DMS53 treated with DMSO at 0.1 percent for 48 hours (cell line): ENCODE measurements at regions not wholly inside any gene's neighbourhood (a gene's known extent, or its start where the extent isn't known, plus 50 kb on each side); places are given as distances from the start of the nearest gene placed in this dataset.
"Not testable (repeated sequence)": the region's sequence is repeated elsewhere in the genome, so short reads cannot be mapped to it uniquely, and the experiment has no call there.

Experiments
- DNase-seq: peaks from one replicate; lab custom pipeline; 2025; ENCODE audit not compliant: unreplicated experiment; lab: John Stamatoyannopoulos, UW

DNA sequence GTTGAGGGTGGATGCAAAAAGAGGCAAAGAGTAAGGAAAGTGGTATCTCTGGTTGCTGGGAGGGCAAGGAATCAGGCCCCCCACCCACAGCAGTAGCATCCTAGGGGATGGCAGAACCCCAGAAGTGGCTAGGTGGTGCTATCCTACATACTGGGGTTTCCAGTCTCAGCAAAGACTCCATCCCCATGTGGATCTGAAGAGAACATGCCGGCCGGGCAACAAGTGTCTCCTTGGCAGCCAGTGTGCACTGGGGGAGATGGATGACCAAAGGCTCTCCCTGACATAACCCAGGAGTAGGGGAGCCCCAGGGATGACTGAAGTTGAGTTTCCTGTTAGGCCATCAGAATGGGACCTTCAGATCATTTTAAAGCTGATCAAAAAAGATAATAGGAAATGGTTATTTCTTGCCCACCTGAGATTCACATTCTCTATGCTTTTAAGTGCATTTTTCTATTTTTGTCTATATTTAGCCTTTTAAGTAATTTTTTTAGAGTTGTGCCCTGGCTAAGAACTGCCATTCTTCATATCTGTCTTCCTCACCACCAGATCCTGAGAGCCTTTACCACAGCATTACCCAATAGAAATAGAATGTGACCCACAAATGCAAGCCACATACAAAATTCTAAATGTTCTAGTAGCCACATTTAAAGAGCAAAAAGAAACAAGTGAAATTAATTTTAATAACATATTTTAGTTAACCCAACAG lies 78.7 kb upstream of the SMIM23 start:
- DNase-seq, result no peak

DNA sequence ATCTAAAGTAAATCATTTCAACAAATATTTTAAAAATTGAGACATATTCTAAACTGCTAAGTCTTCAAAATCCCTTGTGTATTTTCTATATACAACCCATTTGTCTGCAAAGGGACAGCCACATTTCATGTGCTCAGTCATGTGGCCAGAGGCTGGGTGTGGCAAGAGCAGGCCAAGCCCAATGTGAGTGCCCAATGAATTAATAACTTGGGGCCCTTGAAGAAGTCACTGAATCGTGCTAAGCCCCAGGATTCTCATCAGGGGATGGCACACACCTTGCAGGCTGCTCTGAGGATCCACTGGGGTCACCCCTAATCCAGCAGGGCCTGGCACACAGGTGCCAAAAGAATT lies 78.2 kb upstream of the SMIM23 start:
- DNase-seq, result no peak

DNA sequence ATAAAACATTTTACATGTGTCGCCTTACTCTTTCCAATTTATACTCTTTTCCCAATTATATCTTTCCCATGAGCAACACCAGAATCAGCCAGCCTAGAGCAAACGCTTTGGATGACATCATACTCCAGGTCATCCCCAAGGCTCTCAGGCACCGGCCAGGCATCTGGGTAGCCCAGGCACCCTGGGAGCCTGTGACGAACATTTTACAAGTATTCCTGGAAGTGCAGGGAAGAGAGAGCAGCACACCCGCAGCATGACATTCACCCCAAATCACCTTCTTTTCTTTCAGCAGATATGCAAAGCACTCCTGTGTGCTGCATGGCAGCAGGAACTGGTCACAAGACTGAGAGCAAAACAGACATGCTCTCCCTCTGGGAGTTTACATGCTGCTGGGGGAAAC lies 75.7 kb upstream of the SMIM23 start:
- DNase-seq, result no peak

DNA sequence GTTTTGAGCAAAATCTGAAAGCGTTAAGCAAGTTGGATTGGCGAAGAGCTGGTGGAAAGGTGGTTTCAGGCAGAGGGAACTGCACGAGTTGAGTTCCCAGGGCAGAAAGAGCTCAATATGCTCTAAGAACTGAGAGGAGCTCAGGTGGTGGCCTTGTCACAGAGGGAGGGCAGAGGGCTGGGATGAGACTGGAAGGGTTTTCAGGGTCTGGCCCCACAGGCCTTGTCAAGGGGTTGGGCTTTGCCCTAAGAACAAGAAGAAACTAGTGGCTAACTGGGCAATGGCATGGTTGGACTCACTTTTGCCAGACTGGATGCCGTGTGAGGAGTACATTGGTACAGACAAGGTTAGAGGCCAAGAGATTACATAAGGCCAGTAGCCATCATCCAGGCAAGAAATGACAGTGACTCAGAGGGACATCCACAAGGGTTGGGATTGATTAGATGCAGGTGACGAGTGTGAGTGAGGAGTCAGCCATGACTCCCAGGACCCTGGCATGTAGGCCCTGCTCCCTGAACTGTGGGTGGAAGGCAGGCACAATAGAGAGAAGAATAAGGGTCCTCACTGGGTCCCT lies 75.1 kb upstream of the SMIM23 start:
- DNase-seq, result no peak

DNA sequence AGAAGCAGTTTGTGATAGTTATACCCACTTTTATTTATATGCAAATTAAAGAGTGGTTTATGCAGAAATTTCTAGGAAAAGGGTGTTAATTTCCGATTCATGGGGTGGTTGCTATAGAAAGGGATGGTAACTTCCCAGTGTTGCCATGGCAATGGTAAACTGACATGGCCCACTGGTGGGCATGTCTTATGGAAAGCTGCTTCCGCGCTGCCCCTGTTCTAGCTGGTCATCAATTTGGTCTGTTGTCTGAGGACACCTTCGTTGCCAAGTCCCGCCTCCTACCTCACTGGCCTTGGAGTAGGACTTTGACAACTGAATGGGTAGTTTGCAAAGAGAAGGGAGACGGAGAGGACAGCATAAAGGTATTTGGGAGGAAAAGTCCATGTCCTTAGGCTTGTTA lies 74.0 kb upstream of the SMIM23 start:
- DNase-seq, result no peak

DNA sequence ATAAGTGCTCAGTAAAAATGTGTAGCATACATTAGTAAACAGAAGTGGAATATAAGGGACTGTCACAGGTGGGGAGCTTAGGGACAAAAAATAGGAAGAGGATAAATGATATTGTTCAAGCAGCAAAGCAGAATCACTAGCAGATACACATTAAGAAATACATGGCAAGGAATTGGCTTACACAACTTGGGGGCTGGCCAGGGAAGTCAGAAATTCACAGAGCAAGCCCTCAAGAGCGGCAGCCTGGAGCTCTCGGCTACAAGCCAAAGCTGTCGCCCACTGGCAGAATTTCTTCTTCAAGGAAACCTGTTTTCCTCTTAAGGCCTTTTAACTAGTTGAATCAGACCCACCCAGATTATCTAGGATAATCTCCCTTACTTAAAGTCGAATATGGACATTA lies 73.0 kb upstream of the SMIM23 start:
- DNase-seq, result no peak

DNA sequence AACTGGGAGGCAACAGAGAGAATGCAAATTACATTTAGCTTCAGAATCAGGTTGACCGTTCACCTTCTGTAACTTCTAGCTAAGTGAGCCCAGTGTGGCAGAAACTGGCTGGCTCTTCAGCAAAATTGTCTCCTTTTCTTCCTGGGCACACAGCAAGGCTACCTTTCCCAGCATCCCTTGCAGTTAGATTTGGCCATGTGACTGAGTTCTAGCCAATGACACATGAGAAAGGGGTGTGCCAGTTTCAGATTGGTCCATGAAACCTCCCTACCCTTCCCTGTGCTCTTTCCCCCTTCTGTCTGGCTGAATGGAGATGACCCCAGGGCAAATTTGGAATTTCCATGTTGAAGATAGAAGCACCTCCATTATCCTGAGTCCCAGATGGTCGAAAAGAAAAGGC lies 72.5 kb upstream of the SMIM23 start:
- DNase-seq, result no peak

DNA sequence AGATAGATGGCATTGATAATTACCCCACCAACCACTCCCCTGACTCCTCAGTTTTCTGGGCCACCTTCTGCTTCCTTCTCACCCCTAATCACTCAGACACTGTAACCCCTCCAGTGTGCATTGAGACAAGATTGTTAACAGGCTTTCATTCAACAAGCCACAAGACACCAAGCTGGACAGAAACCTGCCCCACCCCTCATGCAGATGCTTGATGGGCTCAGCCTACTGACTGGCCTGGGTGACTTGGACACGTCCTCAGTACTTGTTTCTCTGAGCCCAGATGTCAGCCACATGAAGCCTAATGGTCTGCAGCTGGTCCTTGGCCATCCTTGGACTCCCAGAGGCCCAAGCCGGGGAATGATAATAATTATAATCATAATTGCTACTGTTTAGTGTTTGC lies 71.4 kb upstream of the SMIM23 start:
- no peak for DNase-seq

DNA sequence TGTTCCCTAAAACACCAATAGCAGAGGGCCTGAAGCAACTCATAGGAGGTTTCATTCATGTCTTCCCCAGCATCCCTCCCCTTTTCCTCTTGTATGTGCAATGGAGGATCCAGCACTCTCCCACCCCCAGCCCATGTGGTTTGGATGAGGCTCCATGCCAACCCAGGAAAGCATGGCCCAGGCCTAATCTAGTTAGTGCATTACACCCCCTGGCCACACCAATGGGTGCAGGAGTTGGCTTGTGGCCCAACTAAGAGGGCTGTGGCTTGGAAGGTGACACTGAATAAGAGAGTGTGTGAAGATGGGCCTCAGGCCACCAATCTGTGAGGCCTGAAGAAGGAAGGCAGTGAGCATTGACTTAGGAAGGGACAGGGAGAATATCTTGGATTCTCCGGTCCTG lies 70.8 kb upstream of the SMIM23 start:
- no peak for DNase-seq

DNA sequence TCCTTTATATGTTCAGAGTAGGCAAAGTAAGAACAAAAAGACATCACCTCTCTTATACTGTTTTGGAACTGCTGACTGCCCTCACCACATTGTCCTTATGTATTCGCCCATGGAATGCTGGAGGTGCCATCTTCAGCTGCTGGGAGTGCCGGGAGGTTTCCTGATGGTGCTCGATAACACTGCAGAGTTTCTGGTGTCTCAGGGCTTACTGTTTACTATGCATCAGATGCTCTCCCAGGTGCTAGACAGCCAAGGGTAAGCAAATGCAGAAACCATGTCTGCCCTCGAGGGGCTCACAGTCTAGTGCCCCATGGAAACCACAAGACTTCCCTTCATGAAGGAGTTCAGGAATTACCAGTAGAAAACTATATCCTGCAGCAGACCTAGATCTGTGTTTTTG lies 70.1 kb upstream of the SMIM23 start:
- no peak for DNase-seq

DNA sequence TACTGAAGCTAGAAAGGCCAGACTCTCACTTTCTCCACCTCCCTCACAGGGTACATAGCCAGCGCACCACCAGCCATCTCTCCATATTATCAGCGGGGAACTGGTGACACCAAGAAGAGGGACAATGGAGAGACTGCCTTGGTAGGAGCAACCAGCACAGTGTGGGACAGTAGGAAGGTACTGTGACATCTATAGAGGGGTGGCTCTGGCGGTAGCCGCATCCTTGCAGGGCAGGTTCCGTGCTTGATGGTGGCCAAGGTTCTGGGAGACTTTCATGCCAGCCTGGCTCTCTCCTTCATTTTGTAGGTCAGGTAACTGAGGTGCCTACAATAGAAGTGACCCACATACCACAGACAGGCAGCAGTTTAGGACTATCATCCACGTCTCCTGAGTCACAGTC lies 65.5 kb upstream of the SMIM23 start:
- no peak for DNase-seq

DNA sequence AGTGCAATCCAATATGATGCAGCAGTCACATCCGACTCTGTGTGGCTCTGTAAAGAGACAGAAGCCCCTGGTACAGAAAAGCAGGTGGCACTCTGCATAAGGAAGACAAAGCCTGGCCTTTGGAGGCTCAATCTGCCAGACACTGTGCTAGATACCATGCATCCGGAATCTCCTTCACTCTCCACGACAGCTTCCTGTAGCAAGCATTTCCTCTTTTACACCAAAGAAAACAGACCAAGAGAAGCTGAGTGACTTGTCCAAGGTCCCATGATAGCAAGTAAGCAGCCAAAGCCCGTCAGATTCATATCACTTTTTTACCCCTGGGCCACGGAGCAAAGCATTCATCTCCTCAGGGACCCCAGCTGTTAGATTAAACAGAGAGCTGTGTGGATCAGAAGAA lies 64.2 kb upstream of the SMIM23 start:
- no peak for DNase-seq

DNA sequence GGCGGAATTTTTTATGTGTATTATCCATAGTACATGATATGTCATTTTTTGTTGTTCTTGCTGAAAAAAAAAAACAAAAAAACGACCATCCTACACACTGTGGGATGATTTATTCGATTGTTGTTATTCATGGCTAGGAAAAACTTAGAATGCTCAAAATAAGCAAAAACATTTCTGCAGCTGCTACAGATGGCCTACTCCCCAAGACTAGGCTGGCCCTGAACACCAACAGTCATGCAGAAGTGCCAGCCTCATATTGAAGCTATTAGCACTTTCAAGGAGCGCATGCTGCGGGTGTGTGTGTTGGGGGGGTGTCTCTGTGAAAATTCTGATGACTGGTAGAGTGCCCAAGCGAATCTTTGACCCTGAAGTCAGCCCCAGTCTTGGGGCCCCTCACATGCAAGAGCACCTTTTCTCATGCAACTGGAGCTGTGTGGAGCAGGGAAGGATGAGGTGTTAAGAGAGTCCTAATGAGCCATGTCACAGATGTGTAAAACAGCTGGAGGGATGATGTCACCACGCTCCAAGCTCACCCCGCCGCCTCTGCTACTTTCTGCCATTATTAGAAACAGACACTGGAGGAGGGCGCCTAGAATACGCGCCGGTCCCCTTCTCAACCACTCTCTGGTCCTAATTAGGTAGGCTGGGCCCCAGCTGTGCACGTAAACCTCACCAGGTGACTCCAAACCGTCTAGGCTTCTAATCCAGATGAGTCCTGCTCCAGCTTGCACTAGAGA lies 61.0 kb upstream of the SMIM23 start:
- no peak for DNase-seq

DNA sequence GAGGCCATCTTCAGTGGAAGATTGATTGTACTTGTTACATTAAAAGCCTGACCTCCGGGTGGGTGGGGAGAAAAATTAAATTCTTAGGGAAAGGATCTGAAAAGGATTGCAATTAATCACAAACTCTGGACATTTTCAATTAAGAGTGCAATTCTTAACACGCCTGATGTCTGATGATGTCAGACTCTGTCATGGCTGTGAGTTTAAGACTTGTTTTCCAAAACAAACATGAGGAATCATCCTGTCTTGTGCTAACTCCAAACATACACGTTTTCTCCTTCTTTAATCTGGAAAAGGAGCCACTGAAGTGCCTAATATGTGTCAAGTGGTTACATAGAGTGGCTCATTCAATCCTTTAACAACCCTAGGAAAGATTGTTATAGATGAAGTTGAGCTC lies 60.4 kb upstream of the SMIM23 start:
- DNase-seq, result no peak

DNA sequence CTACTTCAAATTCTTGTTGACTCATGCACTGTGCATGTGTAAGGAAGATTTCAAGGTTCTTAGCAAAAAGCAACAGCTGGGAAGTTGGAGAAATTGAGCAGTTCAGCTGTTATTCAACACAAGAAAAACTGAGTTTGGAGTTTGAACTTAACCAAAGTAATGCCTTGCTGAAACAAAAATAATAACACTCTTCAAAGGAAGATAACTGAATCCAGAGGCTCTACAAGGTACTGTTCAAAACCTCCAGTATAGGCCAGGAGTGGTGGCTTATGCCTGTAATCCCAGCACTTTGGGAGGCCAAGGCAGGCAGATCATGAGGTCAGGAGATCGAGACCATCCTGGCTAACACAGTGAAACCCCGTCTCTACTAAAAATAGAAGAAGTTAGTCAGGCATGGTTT lies 58.8 kb upstream of the SMIM23 start:
- not testable (repeated sequence) for DNase-seq

DNA sequence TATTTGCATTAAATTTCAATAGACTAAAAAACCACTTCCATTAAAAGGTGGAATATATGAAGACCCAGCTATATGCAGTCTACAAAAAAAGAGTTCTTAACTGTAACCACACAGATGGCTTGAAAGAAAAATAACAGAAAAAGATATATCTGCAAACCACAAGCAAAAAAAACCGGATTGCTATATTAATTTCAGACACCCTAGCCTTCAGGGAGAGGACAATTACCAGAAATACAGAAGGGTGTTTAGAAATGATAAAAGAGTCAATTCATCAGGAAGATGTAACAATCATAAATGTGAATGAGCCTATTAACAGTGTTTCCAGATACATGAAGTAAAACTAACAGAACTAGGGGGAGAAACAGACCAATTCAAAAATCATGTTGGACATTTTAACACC lies 56.9 kb upstream of the SMIM23 start:
- no peak for DNase-seq
